ENCODE measurements at regions not wholly inside any gene's neighbourhood (a gene's known extent, or its start where the extent isn't known, plus 50 kb on each side); places are given as distances from the start of the nearest gene placed in this dataset.

GRCh38 chr6:125508793-125509192 is 207.0 kb upstream of the HDDC2 start:
- Histone ChIP-seq H3T11ph (ENCODE audit: low read length) (no peak overlapping the region), H2BK5ac (ENCODE audit: insufficient read length, low read length) (no peak overlapping the region), H3K27me3 (ENCODE audit: insufficient read depth, low read length) (no peaks in the 10 kb centered on the region), H3K23me2 (ENCODE audit: insufficient read length, low read depth, low read length, poor library complexity, severe bottlenecking) (no peaks in the 10 kb centered on the region), H4K5ac (ENCODE audit: insufficient read length, low read depth, low read length) (no peak overlapping the region), H4K8ac (replicated peaks; ENCODE audit: insufficient read length, low read depth, low read length) (no peak overlapping the region), H3K4me2 (ENCODE audit: insufficient read depth, insufficient read length, low read length) (no peak overlapping the region), H3K14ac (ENCODE audit: insufficient read depth, low read length) (no peak overlapping the region), H3K9ac (ENCODE audit: extremely low read depth, insufficient read length, low read length) (no peak overlapping the region), H4K20me1 (ENCODE audit: control insufficient read depth, insufficient read depth, insufficient read length) (no peaks in the 10 kb centered on the region), H3K79me1 (ENCODE audit: insufficient read depth, low read depth, low read length, poor library complexity, severe bottlenecking) (no peaks in the 10 kb centered on the region), H4K91ac (ENCODE audit: insufficient read length, low read depth, low read length) (no peak overlapping the region), H2AFZ (ENCODE audit: low read length) (no peak overlapping the region), H3K4me1 (ENCODE audit: insufficient read depth, low read length) (peaks cover 5% of the 10 kb centered on the region; the same call in 1 of the 2 replicates), H3K23ac (ENCODE audit: insufficient read length, low read depth, low read length) (no peak overlapping the region), H3K18ac (ENCODE audit: insufficient read length, low read depth, low read length) (no peak overlapping the region), H3K79me2 (ENCODE audit: insufficient read depth, low read length) (no peaks in the 10 kb centered on the region), H2BK15ac (ENCODE audit: low read depth, low read length) (no peak overlapping the region), H2BK12ac (ENCODE audit: insufficient read length, low read depth, low read length) (no peak overlapping the region), H2AK5ac (ENCODE audit: insufficient read length, low read length) (no peak overlapping the region), H2BK20ac (ENCODE audit: low read depth, low read length, poor library complexity, severe bottlenecking) (no peak overlapping the region), H3K9me3 (ENCODE audit: control insufficient read depth, low read depth, low read length) (no peaks in the 10 kb centered on the region), H3K4ac (ENCODE audit: low read depth, low read length) (no peak overlapping the region), H3K27ac (ENCODE audit: insufficient read length, low read depth, low read length) (no peak overlapping the region), H3K56ac (ENCODE audit: insufficient read length, low read depth, low read length) (no peak overlapping the region), H2BK120ac (ENCODE audit: low read depth, low read length, poor library complexity, severe bottlenecking) (no peak overlapping the region)
- TF ChIP-seq CTCF (conservative IDR thresholded peaks at IDR 0.05): no peak
- no peak overlapping the region for H3K27ac Mint-ChIP-seq
- no peak for DNase-seq
- peaks cover 14 to 29% of the 10 kb centered on the region in 2 experiments for H3K4me1 Mint-ChIP-seq
- H3K36me3 Mint-ChIP-seq (ENCODE audit: insufficient read depth in 1 of 3, low read depth in 3 of 3): peaks cover 0 to 2% (median 0%) of the 10 kb centered on the region in 3 experiments; a peak in 2 of 7 replicates
- H3K27me3 Mint-ChIP-seq (ENCODE audit: low read depth): no peaks in the 10 kb centered on the region
- WGBS (ENCODE audit: extremely low coverage, insufficient read length, low lambda C conversion rate): no CpG with 5 or more reads among the region's 1 CpG
- peaks cover 4 to 7% of the 10 kb centered on the region in 2 experiments; a peak in 4 of 5 replicates for H3K9me3 Mint-ChIP-seq
- H3K4me3 Mint-ChIP-seq: no peak overlapping the region
